Osteoblast (primary cell): ENCODE measurements at regions not wholly inside any gene's neighbourhood (a gene's known extent, or its start where the extent isn't known, plus 50 kb on each side); places are given as distances from the start of the nearest gene placed in this dataset.

Experiments used
- DNase-seq: peaks from one replicate; pipeline ENCODE4 v3.0.0; 2011; ENCODE audit warnings: low spot score, mixed read lengths; ENCODE audit not compliant: insufficient read length; ENCODE audit errors: missing footprints
- H2AFZ ChIP-seq: 2 replicates; pipeline ENCODE4 v1.6.0; 2011; ENCODE audit warnings: mild to moderate bottlenecking, low read length
- H3K27ac ChIP-seq: 2 replicates; pipeline ENCODE4 v1.5.1; 2011; ENCODE audit warnings: mild to moderate bottlenecking, low read depth, low read length, moderate library complexity
- H3K27me3 ChIP-seq: 2 replicates; pipeline ENCODE4 v1.6.0; 2012; ENCODE audit warnings: mild to moderate bottlenecking, control low read depth, inconsistent platforms, low read length, moderate library complexity; ENCODE audit not compliant: insufficient read depth
- H3K36me3 ChIP-seq: 2 replicates; pipeline ENCODE4 v1.5.1; 2011; ENCODE audit warnings: mild to moderate bottlenecking, low read length, control low read depth, moderate library complexity; ENCODE audit not compliant: insufficient read depth
- H3K4me1 ChIP-seq: 2 replicates; pipeline ENCODE4 v1.5.1; 2011; ENCODE audit warnings: mild to moderate bottlenecking, low read length, control low read depth, moderate library complexity; ENCODE audit not compliant: insufficient read depth
- H3K4me2 ChIP-seq: 2 replicates; pipeline ENCODE4 v1.6.0; 2011; ENCODE audit warnings: mild to moderate bottlenecking, low read length; ENCODE audit not compliant: insufficient read depth
- H3K4me3 ChIP-seq: fragments of 200-600 bp; sonication (generic); 3 replicates; pipeline ENCODE4 v1.5.1; 2012; ENCODE audit warnings: mild to moderate bottlenecking, low read length, inconsistent platforms; ENCODE audit not compliant: insufficient read depth
- H3K79me2 ChIP-seq: 2 replicates; pipeline ENCODE4 v1.6.0; 2012; ENCODE audit warnings: mild to moderate bottlenecking, low read length, control low read depth, inconsistent platforms; ENCODE audit not compliant: insufficient read depth
- H3K9me3 ChIP-seq: 2 replicates; pipeline ENCODE4 v1.5.1; 2011; ENCODE audit warnings: low read depth, low read length, control low read depth
- H4K20me1 ChIP-seq: 2 replicates; pipeline ENCODE4 v1.6.0; 2012; ENCODE audit warnings: mild to moderate bottlenecking, low read length, control low read depth; ENCODE audit not compliant: insufficient read depth
- TF ChIP-seq, protein P1 (sequence below): IDR thresholded peaks from 2 replicates; pipeline ENCODE4 v1.5.1; 2011; ENCODE audit warnings: mild to moderate bottlenecking, low read depth, low read length, moderate library complexity; ENCODE audit errors: extremely low read depth

DNA sequence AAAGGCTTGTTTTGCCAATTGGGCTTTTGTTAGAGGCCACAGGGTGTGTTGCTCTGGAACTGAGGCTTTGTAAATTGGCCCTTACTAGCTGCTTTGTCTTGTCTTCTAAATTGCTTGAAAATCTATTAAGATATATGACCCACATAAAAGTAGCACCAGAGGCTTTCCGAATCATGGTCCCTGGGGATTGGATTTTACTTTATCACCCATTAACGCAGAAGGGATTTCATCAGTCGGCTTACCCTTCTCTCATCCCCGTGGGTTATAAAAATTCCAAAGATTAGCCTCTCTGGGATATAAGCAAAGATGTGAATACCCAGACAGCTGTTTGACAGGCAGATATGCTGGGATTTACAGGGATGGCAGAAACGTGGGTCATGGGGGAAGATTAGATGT is 98.3 kb upstream of the CHL1 start:
- DNase-seq = no peak
- TF ChIP-seq, protein P1, sequence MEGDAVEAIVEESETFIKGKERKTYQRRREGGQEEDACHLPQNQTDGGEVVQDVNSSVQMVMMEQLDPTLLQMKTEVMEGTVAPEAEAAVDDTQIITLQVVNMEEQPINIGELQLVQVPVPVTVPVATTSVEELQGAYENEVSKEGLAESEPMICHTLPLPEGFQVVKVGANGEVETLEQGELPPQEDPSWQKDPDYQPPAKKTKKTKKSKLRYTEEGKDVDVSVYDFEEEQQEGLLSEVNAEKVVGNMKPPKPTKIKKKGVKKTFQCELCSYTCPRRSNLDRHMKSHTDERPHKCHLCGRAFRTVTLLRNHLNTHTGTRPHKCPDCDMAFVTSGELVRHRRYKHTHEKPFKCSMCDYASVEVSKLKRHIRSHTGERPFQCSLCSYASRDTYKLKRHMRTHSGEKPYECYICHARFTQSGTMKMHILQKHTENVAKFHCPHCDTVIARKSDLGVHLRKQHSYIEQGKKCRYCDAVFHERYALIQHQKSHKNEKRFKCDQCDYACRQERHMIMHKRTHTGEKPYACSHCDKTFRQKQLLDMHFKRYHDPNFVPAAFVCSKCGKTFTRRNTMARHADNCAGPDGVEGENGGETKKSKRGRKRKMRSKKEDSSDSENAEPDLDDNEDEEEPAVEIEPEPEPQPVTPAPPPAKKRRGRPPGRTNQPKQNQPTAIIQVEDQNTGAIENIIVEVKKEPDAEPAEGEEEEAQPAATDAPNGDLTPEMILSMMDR = no peak
- Histone ChIP-seq H3K4me3 (no peak overlapping the region), H3K4me2 (no peak overlapping the region), H4K20me1 (no peaks in the 10 kb centered on the region), H3K36me3 (no peaks in the 10 kb centered on the region), H3K27me3 (no peaks in the 10 kb centered on the region), H3K4me1 (no peaks in the 10 kb centered on the region), H3K79me2 (no peaks in the 10 kb centered on the region), H2AFZ (no peak overlapping the region), H3K27ac (no peak overlapping the region), H3K9me3 (no peaks in the 10 kb centered on the region)

DNA sequence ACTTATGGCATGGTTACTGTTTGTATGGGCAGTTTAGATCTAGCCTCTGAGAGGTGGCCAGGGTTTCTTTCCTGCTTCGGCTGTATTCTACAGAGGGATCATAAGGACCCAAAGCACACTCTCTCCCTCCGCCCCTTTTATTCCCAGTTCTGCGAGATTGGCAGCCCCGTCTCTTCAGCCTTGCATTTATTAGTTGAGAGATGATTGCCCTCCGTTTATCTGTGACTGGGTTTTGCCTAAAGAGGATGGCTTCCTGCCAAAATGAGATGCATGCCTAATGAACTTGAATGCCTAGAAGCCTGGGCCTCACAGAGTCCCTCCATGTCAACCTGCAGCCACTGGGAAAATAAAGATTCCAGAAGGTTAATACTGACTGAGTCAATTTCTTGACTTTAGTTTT is 97.1 kb upstream of the CHL1 start:
- H3K4me1 ChIP-seq = no peaks in the 10 kb centered on the region
- no peaks in the 10 kb centered on the region for H4K20me1 ChIP-seq
- no peaks in the 10 kb centered on the region for H3K36me3 ChIP-seq
- no peak overlapping the region for H3K4me2 ChIP-seq
- no peak for DNase-seq
- H3K79me2 ChIP-seq = no peaks in the 10 kb centered on the region
- no peak overlapping the region for H3K4me3 ChIP-seq
- no peaks in the 10 kb centered on the region for H3K27me3 ChIP-seq
- H2AFZ ChIP-seq = no peak overlapping the region
- no peak overlapping the region for H3K27ac ChIP-seq
- H3K9me3 ChIP-seq = no peaks in the 10 kb centered on the region
- TF ChIP-seq, protein P1 = no peak

DNA sequence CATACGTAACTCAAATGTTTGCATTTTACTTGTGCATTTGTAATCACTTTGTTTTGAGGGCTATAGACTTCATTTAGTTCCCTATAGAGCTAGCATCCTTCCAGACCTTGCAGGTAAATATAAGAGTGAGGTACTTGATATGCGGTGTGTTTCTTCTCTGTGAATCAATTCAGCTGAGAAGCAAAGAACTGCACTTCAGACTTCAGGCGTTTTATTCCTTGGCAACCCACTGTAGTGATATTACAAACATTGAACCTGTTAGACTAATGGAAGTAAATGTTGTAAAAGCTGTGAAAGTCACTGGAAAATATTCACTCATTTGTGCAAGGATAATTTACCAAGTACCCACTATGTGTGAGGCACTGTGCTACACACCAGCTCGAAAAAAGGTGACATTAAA is 94.1 kb upstream of the CHL1 start:
- Histone ChIP-seq H3K79me2 (no peaks in the 10 kb centered on the region), H4K20me1 (no peaks in the 10 kb centered on the region), H3K4me2 (no peak overlapping the region), H3K36me3 (no peaks in the 10 kb centered on the region), H3K4me1 (no peaks in the 10 kb centered on the region), H3K4me3 (no peak overlapping the region), H2AFZ (no peak overlapping the region), H3K27me3 (no peaks in the 10 kb centered on the region), H3K9me3 (no peaks in the 10 kb centered on the region), H3K27ac (no peak overlapping the region)
- TF ChIP-seq, protein P1 = no peak
- DNase-seq = no peak

DNA sequence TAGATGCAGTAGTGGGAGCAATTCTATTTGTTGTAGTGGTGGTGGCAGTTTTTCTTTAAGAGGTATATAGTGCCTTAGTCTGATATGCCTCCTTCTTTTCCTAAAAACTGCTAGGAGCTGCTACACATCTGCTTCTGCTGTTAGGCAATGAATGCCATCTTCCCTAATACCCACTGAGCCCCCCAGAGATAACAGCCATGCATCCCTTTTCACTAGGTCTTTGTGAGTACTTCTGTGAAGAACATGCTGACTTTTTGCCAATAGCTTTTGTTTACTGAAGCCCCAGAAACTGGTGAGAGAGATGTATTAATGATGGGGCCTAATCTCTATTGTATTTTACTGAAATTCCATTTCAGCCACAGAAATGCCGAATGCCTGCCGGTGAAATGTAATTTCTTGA is 92.6 kb upstream of the CHL1 start:
- Histone ChIP-seq H3K4me3 (no peak overlapping the region), H3K4me2 (no peak overlapping the region), H3K79me2 (no peaks in the 10 kb centered on the region), H3K27ac (no peak overlapping the region), H4K20me1 (no peaks in the 10 kb centered on the region), H3K4me1 (no peaks in the 10 kb centered on the region), H3K36me3 (no peaks in the 10 kb centered on the region), H3K27me3 (no peaks in the 10 kb centered on the region), H2AFZ (no peak overlapping the region), H3K9me3 (no peaks in the 10 kb centered on the region)
- no peak for DNase-seq
- TF ChIP-seq, protein P1 = no peak
